Keratinocyte (primary cell): ENCODE measurements at regions not wholly inside any gene's neighbourhood (a gene's known extent, or its start where the extent isn't known, plus 50 kb on each side); places are given as distances from the start of the nearest gene placed in this dataset.
"Not testable (repeated sequence)": the region's sequence is repeated elsewhere in the genome, so short reads cannot be mapped to it uniquely, and the experiment has no call there.

Source experiments
- CTCF ChIP-seq, 3 experiments: IDR thresholded peaks in 1 of 3; conservative IDR thresholded peaks in 1 of 3; optimal IDR thresholded peaks in 1 of 3; 2 replicates in 2 of 3; 3 replicates in 1 of 3; pipeline versions ENCODE3 to v1.5.1; 2011; ENCODE audit warnings: low read length in 3 of 3, mild to moderate bottlenecking in 3 of 3, moderate library complexity in 2 of 3, control low read depth in 1 of 3, inconsistent platforms in 1 of 3; ENCODE audit not compliant: insufficient read depth in 2 of 3; ENCODE audit errors: extremely low read depth in 1 of 3
- EZH2 ChIP-seq: IDR thresholded peaks from one replicate; pipeline ENCODE4 v1.6.1; 2012; ENCODE audit warnings: inconsistent platforms, mild to moderate bottlenecking, low read length, moderate library complexity

DNA sequence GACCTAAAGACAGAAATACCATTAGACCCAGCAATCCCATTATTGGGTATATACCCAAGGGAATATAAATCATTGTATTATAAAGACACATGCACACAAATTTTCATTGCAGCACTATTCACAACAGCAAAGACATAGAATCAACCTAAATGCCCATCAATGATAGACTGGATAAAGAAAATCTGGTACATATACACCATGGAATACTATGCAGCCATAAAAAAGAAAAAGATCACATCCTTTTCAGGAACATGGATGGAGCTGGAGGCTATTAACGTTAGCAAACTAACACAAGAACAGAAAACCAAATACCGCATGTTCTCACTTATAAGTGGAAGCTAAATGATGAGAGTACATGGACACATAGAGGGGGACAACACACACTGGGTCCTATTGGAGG is 280.1 kb upstream of the G2E3 start:
- TF ChIP-seq CTCF (optimal IDR thresholded peaks at IDR 0.05 in 1 of 3, IDR thresholded peaks at IDR 0.05 in 1 of 3, conservative IDR thresholded peaks at IDR 0.05 in 1 of 3; ENCODE audit: extremely low read depth in 1 of 3, insufficient read depth in 2 of 3, low read length in 3 of 3); EZH2: not testable (repeated sequence)
